T-cell (primary cell): ENCODE measurements at regions not wholly inside any gene's neighbourhood (a gene's known extent, or its start where the extent isn't known, plus 50 kb on each side); places are given as distances from the start of the nearest gene placed in this dataset.

Source experiments
- ATAC-seq, 4 experiments: fragments of 200-7000 bp in 3 of 4; fragments of 150-1000 bp in 1 of 4; cut with Tn5 transposase; replicated peaks in 1 of 4; 1 replicate in 3 of 4; 2 replicates in 1 of 4; pipeline ENCODE4 v1.10.0; 2021; ENCODE audit warnings: moderate library complexity in 3 of 4, mild to moderate bottlenecking in 2 of 4, moderate number of reproducible peaks in 1 of 4
- CTCF ChIA-PET, 2 donors: fragments of 300-600 bp; sonication (Branson Sonifier 250); formaldehyde crosslinking; loops; one replicate each; lab custom pipeline; 2022; ENCODE audit warnings: antibody characterized with exemption in 2 of 2; lab: Charles Lee
- POLR2A ChIA-PET, 2 donors: fragments of 300-600 bp; sonication (Branson Sonifier 250); formaldehyde crosslinking; loops; one replicate each; lab custom pipeline; 2022; ENCODE audit warnings: antibody characterized with exemption in 2 of 2; lab: Charles Lee
- DNase-seq, 35 experiments: peaks; one replicate each; pipeline versions ENCODE4 v3.0.0 to v3.0.0-alpha.2; 2013 to 2023
- H3K27ac ChIP-seq: one replicate; pipeline ENCODE4 v1.5.1; 2013; ENCODE audit warnings: low read length
- H3K27me3 ChIP-seq, 2 experiments: replicated peaks in 1 of 2; 1 replicate in 1 of 2; 2 replicates in 1 of 2; pipeline versions ENCODE4 v1.6.1 to v1.7.0; 2013; ENCODE audit warnings: low read length in 1 of 2, mixed read lengths in 1 of 2; ENCODE audit not compliant: control insufficient read depth in 2 of 2, insufficient read depth in 2 of 2; ENCODE audit errors: extremely low read depth in 1 of 2
- H3K36me3 ChIP-seq, 2 donors: 1 replicate in 1 of 2; 2 replicates in 1 of 2; pipeline versions ENCODE4 v1.6.1 to v1.7.0; 2013; ENCODE audit warnings: low read length in 1 of 2; ENCODE audit not compliant: control insufficient read depth in 2 of 2, insufficient read depth in 1 of 2; ENCODE audit errors: extremely low read depth in 1 of 2
- H3K4me1 ChIP-seq, 2 experiments: 1 replicate in 1 of 2; 2 replicates in 1 of 2; pipeline versions ENCODE4 v1.6.1 to v1.7.0; 2013; ENCODE audit warnings: low read length in 2 of 2, mixed read lengths in 1 of 2; ENCODE audit not compliant: insufficient read depth in 2 of 2, control insufficient read depth in 1 of 2; ENCODE audit errors: extremely low read depth in 1 of 2
- H3K4me3 ChIP-seq, 2 donors: 1 replicate in 1 of 2; 2 replicates in 1 of 2; pipeline versions ENCODE4 v1.5.1 to v1.7.0; 2013; ENCODE audit warnings: mild to moderate bottlenecking in 2 of 2, low read length in 1 of 2, moderate library complexity in 1 of 2; ENCODE audit not compliant: control insufficient read depth in 1 of 2; ENCODE audit errors: extremely low read depth in 1 of 2
- H3K9me3 ChIP-seq: 2 replicates; pipeline ENCODE4 v1.7.0; 2013
- H3K27ac Mint-ChIP-seq, 2 donors: one replicate each; pipeline ENCODE4 v1.8.0; 2020 to 2021; ENCODE audit warnings: mild to moderate bottlenecking in 2 of 2, mixed read lengths in 2 of 2
- H3K27me3 Mint-ChIP-seq, 2 donors: one replicate each; pipeline ENCODE4 v1.8.0; 2021 to 2022; ENCODE audit warnings: mixed read lengths in 2 of 2
- H3K36me3 Mint-ChIP-seq: one replicate; pipeline ENCODE4 v1.8.0; 2021; ENCODE audit warnings: mixed read lengths
- H3K4me1 Mint-ChIP-seq, 3 donors: one replicate each; pipeline ENCODE4 v1.8.0; 2020 to 2022; ENCODE audit warnings: mixed read lengths in 3 of 3, mild to moderate bottlenecking in 1 of 3
- H3K4me3 Mint-ChIP-seq, 3 donors: one replicate each; pipeline ENCODE4 v1.8.0; 2020 to 2022; ENCODE audit warnings: mild to moderate bottlenecking in 3 of 3, mixed read lengths in 3 of 3, moderate library complexity in 3 of 3
- H3K9me3 Mint-ChIP-seq, 3 donors: one replicate each; pipeline ENCODE4 v1.8.0; 2020 to 2022; ENCODE audit warnings: mixed read lengths in 3 of 3
- WGBS: methylation state at CpG from one replicate; pipeline ENCODE4 v1.1.5; 2013; ENCODE audit warnings: missing lambda C conversion rate; ENCODE audit not compliant: insufficient coverage; 5-methylcytosine and 5-hydroxymethylcytosine counted together

- H3K9me3 ChIP-seq = no peaks in the 10 kb centered on the region
- no peak overlapping the region for H3K4me3 ChIP-seq
- ChIA-PET CTCF (no interaction called here), POLR2A (interaction anchor here in 1 of 2 donors (0.6 kb wide), 1 partner anchor 166 kb away, joined by 3 read pairs; no protein-coding TSS in a partner anchor)
- DNase-seq (no peak), ATAC-seq (no peak)
- no peak overlapping the region for H3K27ac ChIP-seq
- Mint-ChIP-seq H3K9me3 (no peaks in the 10 kb centered on the region), H3K27me3 (no peaks in the 10 kb centered on the region), H3K4me1 (no peaks in the 10 kb centered on the region), H3K4me3 (no peak overlapping the region), H3K27ac (no peak overlapping the region), H3K36me3 (no peaks in the 10 kb centered on the region)
- H3K27me3 ChIP-seq = no peaks in the 10 kb centered on the region
- H3K36me3 ChIP-seq = no peaks in the 10 kb centered on the region
- no peaks in the 10 kb centered on the region for H3K4me1 ChIP-seq
- WGBS = 6% methylated on average over 2 of the region's 2 CpGs
Measured at GRCh38 chr21:18521204-18521603, 117.6 kb upstream of the TMPRSS15 start.

- POLR2A ChIA-PET = no interaction called here
- ATAC-seq (no peak), DNase-seq (no peak)
- H3K4me1 Mint-ChIP-seq = no peaks in the 10 kb centered on the region
- no peaks in the 10 kb centered on the region for H3K27me3 ChIP-seq
- H3K27me3 Mint-ChIP-seq = no peaks in the 10 kb centered on the region
- no peaks in the 10 kb centered on the region for H3K9me3 Mint-ChIP-seq
- no peaks in the 10 kb centered on the region for H3K36me3 ChIP-seq
- CTCF ChIA-PET = no interaction called here
- H3K36me3 Mint-ChIP-seq = no peaks in the 10 kb centered on the region
- 86% methylated on average over 1 of the region's 7 CpGs for WGBS
- no peak overlapping the region for H3K4me3 ChIP-seq
- H3K27ac ChIP-seq = no peak overlapping the region
- H3K9me3 ChIP-seq = no peaks in the 10 kb centered on the region
- H3K4me1 ChIP-seq = no peaks in the 10 kb centered on the region
- H3K27ac Mint-ChIP-seq = no peak overlapping the region
- H3K4me3 Mint-ChIP-seq = no peak overlapping the region
Measured at GRCh38 chr21:18522181-18522972, 118.8 kb upstream of the TMPRSS15 start.

GRCh38 chr21:18524097-18524880 lies 120.7 kb upstream of the TMPRSS15 start:
- no peaks in the 10 kb centered on the region for H3K9me3 ChIP-seq
- Mint-ChIP-seq H3K9me3 (no peaks in the 10 kb centered on the region), H3K4me3 (no peak overlapping the region), H3K36me3 (no peaks in the 10 kb centered on the region), H3K27me3 (no peaks in the 10 kb centered on the region), H3K27ac (no peak overlapping the region), H3K4me1 (no peaks in the 10 kb centered on the region)
- DNase-seq (no peak), ATAC-seq (no peak)
- H3K27me3 ChIP-seq = no peaks in the 10 kb centered on the region
- H3K4me1 ChIP-seq = no peaks in the 10 kb centered on the region
- H3K36me3 ChIP-seq = no peaks in the 10 kb centered on the region
- ChIA-PET POLR2A (interaction anchor here in 1 of 2 donors (0.7 kb wide), 1 partner anchor 13 kb away, joined by 3 read pairs; no protein-coding TSS in a partner anchor), CTCF (no interaction called here)
- WGBS = 54% methylated on average over 3 of the region's 7 CpGs
- no peak overlapping the region for H3K4me3 ChIP-seq
- no peak overlapping the region for H3K27ac ChIP-seq

- no peak overlapping the region for H3K4me3 ChIP-seq
- ATAC-seq = no peak
- H3K4me1 ChIP-seq = no peaks in the 10 kb centered on the region
- Mint-ChIP-seq H3K4me3 (no peak overlapping the region), H3K4me1 (no peaks in the 10 kb centered on the region), H3K27me3 (no peaks in the 10 kb centered on the region), H3K36me3 (no peaks in the 10 kb centered on the region), H3K27ac (no peak overlapping the region), H3K9me3 (no peaks in the 10 kb centered on the region)
- H3K27ac ChIP-seq = no peak overlapping the region
- ChIA-PET POLR2A (no interaction called here), CTCF (no interaction called here)
- no peaks in the 10 kb centered on the region for H3K27me3 ChIP-seq
- H3K36me3 ChIP-seq = no peaks in the 10 kb centered on the region
- WGBS = 75% methylated on average over 1 of the region's 1 CpG
- H3K9me3 ChIP-seq = no peaks in the 10 kb centered on the region
- no peak for DNase-seq
Measured at GRCh38 chr21:18529254-18529653, 125.7 kb upstream of the TMPRSS15 start.

GRCh38 chr21:18542081-18542480 lies 138.5 kb upstream of the TMPRSS15 start:
- ChIA-PET CTCF (no interaction called here), POLR2A (interaction anchor here in 1 of 2 donors (0.6 kb wide), 1 partner anchor 1836 kb away, joined by 3 read pairs; no protein-coding TSS in a partner anchor)
- H3K4me3 Mint-ChIP-seq = no peak overlapping the region
- no peak overlapping the region for H3K27ac ChIP-seq
- no peaks in the 10 kb centered on the region for H3K36me3 Mint-ChIP-seq
- ATAC-seq (no peak), DNase-seq (no peak)
- H3K27me3 Mint-ChIP-seq = no peaks in the 10 kb centered on the region
- no peaks in the 10 kb centered on the region for H3K36me3 ChIP-seq
- no CpG with 5 or more reads among the region's 2 CpGs for WGBS
- no peaks in the 10 kb centered on the region for H3K4me1 ChIP-seq
- no peak overlapping the region for H3K27ac Mint-ChIP-seq
- no peak overlapping the region for H3K4me3 ChIP-seq
- no peaks in the 10 kb centered on the region for H3K4me1 Mint-ChIP-seq
- H3K9me3 Mint-ChIP-seq = peaks cover 2 to 13% (median 2%) of the 10 kb centered on the region in 3 donors
- no peaks in the 10 kb centered on the region for H3K9me3 ChIP-seq
- no peaks in the 10 kb centered on the region for H3K27me3 ChIP-seq

- Mint-ChIP-seq H3K9me3 (peaks cover 0 to 16% (median 2%) of the 10 kb centered on the region in 3 donors), H3K4me1 (no peaks in the 10 kb centered on the region), H3K27ac (no peak overlapping the region), H3K4me3 (no peak overlapping the region), H3K36me3 (no peaks in the 10 kb centered on the region), H3K27me3 (no peaks in the 10 kb centered on the region)
- no peaks in the 10 kb centered on the region for H3K36me3 ChIP-seq
- H3K4me1 ChIP-seq = no peaks in the 10 kb centered on the region
- ATAC-seq = no peak
- H3K27ac ChIP-seq = no peak overlapping the region
- no CpG with 5 or more reads among the region's 1 CpG for WGBS
- ChIA-PET CTCF (no interaction called here), POLR2A (no interaction called here)
- H3K27me3 ChIP-seq = no peaks in the 10 kb centered on the region
- no peak for DNase-seq
- no peak overlapping the region for H3K4me3 ChIP-seq
- H3K9me3 ChIP-seq = no peaks in the 10 kb centered on the region
Measured at GRCh38 chr21:18545908-18546307, 142.3 kb upstream of the TMPRSS15 start.
